D721Med (cell line): ENCODE measurements at regions not wholly inside any gene's neighbourhood (a gene's known extent, or its start where the extent isn't known, plus 50 kb on each side); places are given as distances from the start of the nearest gene placed in this dataset.
"Not testable (repeated sequence)": the region's sequence is repeated elsewhere in the genome, so short reads cannot be mapped to it uniquely, and the experiment has no call there.

Source experiments
- DNase-seq: peaks from one replicate; pipeline ENCODE4 v3.0.0; 2011; ENCODE audit warnings: low spot score; ENCODE audit not compliant: insufficient read length
- FAIRE-seq: peaks from 2 replicates; lab custom pipeline; 2011; peaks lifted over from hg19 to GRCh38; lab: Jason Lieb, UNC
- CTCF ChIP-seq: IDR thresholded peaks from 2 replicates; pipeline ENCODE4 v1.5.1; 2012; ENCODE audit warnings: mild to moderate bottlenecking, control low read depth; ENCODE audit not compliant: insufficient read depth; ENCODE audit errors: missing control alignments

DNA sequence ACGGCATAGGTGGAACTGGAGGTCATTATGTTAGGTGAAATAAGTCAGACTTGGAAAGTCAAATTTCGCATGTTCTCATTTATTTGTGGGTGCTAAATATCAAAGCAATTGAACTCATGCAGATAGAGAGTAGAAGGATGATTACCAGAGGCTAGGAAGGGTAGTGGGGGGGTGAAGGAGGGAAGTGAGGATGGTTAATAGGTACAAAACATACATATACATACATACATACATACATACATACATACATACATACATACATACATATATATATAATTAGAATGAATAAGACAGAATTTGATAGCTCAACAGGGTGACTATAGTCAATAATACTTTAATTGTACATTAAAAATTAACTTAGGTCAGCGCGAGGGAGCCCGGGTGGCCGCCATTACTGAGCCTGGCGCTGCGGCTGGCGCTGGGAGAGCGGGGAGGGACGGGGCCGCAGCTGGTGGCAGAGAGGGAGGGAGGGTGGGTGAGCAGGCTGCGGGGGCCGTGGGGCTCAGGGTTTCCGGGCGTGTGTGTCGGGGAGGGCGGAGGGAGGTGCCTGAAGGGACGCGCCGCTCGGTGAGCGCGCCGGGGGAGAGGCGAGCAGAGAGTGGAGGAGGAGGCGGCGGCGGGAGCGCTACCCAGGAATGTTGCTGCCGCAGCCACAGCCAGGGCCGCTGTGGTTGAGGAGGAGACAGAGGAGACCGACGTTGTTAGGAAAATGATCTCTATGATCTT lies 85.8 kb upstream of the EGFR start:
- DNase-seq: peak; percentile 41
- no peak for FAIRE-seq
- TF ChIP-seq CTCF: no peak

DNA sequence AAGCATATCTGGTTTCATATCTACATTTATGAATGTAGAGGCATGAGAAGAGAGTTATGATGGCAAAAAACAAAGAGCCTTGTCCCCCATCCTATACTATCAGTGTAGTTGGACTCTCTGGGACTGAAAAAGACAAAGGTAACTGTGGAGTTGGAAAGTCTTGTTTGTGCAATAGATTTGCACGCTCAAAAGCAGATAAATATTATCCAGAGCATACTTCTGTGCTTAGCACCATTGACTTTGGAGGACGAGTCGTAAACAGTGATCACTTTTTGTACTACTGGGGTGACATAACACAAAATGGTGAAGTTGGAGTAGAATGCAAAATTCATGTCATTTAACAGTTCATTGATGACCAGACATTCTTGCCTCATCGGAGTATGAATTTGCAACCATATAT lies 85.2 kb upstream of the EGFR start:
- no peak for DNase-seq
- no peak for TF ChIP-seq CTCF
- FAIRE-seq: peak; percentile 46

DNA sequence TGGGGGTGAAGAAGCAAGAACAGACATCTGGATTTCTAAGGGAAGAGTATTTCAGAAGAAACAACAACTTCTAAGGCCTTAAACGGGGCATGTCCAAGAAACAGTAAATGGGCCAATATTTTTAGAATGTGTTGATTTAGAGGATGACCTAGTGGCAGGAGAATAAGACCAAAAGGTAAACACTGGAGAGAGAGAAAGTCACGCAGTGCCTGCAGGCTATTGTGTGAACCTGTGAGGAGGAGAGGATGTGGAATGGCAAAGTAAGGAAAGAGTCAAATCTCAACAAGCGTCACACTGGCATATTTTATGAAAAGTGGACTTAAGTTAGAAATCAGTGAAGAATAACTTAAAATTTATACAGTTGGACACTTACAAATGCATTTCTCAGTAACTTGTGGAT lies 78.1 kb upstream of the EGFR start:
- no peak for FAIRE-seq
- no peak for DNase-seq
- no peak for TF ChIP-seq CTCF

DNA sequence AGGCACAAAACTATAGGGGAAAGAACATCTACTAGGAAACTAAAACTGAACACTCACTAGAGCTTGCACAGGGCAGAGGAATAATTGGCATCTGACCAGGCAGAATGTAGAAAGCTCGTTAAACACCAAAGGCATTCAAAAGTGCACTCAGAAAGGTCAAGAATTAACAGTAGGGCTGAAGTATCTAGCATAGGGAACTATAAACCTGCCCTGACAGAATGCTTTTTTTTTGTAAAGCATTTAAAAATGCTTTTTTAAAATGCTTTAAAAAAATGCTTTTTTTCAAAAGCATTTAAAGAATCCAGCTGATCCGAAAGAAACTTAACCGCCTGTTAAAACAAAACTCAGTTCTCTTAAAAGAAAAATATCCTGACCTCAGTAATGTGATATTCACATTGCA lies 74.6 kb upstream of the EGFR start:
- no peak for TF ChIP-seq CTCF
- FAIRE-seq: no peak
- no peak for DNase-seq

- FAIRE-seq: no peak
- no peak for DNase-seq
- no peak for TF ChIP-seq CTCF
Measured at GRCh38 chr7:54946271-54946670, 72.5 kb upstream of the EGFR start.

GRCh38 chr7:54946764-54947163 lies 72.1 kb upstream of the EGFR start:
- no peak for TF ChIP-seq CTCF
- DNase-seq (no peak), FAIRE-seq (no peak)

- FAIRE-seq (no peak), DNase-seq (no peak)
- no peak for TF ChIP-seq CTCF
Measured at GRCh38 chr7:54947266-54947665, 71.6 kb upstream of the EGFR start.

GRCh38 chr7:54949514-54949913 lies 69.3 kb upstream of the EGFR start:
- not testable (repeated sequence) for DNase-seq, FAIRE-seq
